ENCODE measurements at regions not wholly inside any gene's neighbourhood (a gene's known extent, or its start where the extent isn't known, plus 50 kb on each side); places are given as distances from the start of the nearest gene placed in this dataset.

DNA sequence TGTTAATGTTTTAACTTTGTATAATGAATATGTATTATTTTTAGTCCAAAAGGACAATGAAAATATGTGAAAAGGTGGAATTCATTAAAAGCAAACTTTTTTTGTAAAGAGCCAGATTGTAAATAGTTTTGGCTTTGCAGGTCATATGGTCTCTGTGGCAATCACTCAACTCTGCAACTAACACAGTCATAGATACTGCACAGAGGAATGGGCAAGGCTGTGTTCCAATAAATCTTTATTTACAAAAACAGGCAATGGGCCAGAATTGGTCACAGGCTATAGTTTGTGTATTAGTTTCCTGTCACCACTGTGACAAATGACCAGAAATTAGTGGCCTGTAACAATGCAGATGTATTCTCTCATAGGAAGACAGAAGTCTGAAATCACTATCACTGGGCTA lies 125.4 kb upstream of the PTCH1 start (continued):
- TF ChIP-seq, protein P1, sequence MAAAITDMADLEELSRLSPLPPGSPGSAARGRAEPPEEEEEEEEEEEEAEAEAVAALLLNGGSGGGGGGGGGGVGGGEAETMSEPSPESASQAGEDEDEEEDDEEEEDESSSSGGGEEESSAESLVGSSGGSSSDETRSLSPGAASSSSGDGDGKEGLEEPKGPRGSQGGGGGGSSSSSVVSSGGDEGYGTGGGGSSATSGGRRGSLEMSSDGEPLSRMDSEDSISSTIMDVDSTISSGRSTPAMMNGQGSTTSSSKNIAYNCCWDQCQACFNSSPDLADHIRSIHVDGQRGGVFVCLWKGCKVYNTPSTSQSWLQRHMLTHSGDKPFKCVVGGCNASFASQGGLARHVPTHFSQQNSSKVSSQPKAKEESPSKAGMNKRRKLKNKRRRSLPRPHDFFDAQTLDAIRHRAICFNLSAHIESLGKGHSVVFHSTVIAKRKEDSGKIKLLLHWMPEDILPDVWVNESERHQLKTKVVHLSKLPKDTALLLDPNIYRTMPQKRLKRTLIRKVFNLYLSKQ (tag by site-specific recombination; IDR thresholded peaks at IDR 0.05; ENCODE audit: borderline replicate concordance), result no peak

DNA sequence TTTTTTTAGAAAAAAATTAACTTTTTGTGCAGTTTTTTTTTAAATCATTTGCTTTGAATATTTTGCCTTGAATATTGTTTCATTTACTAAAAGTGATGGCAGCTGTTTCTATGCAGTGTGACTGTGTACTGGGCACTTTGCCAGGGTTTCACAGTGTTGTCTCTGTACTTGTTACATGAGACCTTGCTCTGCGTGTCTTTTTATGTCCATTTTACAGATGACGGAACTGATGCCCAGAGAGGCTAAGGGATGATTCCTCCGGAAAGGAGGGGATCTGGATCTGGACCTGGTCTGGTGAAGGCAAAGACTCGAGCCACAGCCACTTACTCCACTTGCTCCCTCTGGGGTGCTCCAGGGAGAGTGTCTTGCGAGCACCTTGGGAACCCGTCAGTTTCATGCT lies 124.8 kb upstream of the PTCH1 start:
- Histone ChIP-seq H3K4me1 (ENCODE audit: control insufficient read depth, insufficient read depth, low read length) (no peaks in the 10 kb centered on the region), H3K9me3 (ENCODE audit: control insufficient read depth, insufficient read depth, low read depth, low read length) (no peaks in the 10 kb centered on the region), H3K4me3 (ENCODE audit: low read depth, low read length) (no peak overlapping the region), H3K36me3 (ENCODE audit: control insufficient read depth in 2 of 2, insufficient read depth in 1 of 2, low read length in 2 of 2) (no peaks in the 10 kb centered on the region), H3K27ac (ENCODE audit: extremely low read depth, low read depth, low read length) (no peak overlapping the region)
- ChIA-PET CTCF (no interaction called here), POLR2A (no interaction called here)
- peak; percentile 82 for TF ChIP-seq ZSCAN30 (tag by site-specific recombination; IDR thresholded peaks at IDR 0.05)
- TF ChIP-seq ZNF23 (tag by site-specific recombination; IDR thresholded peaks at IDR 0.05; ENCODE audit: borderline replicate concordance), result no peak

DNA sequence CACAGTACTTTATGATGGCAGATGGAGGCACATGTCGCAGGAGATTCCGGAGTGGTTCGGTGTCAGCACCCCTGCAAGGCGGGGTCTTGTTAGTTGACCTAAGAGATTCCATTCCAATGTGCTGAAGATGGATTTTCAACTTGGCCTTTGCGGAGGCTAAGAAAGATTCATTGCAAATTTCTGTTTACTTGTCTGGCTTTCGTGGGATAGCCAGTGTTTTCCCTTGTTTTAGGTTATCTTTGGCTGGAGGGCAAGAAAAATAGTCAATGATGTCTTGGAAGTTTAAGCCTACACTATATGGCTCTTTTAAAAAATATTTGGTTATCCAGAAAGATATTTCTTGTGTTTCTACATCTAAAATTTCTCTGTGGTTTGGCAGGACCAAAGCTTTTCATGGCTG lies 123.6 kb upstream of the PTCH1 start:
- Histone ChIP-seq H3K4me1 (ENCODE audit: control insufficient read depth, insufficient read depth, low read length) (no peaks in the 10 kb centered on the region), H3K4me3 (ENCODE audit: low read depth, low read length) (no peak overlapping the region), H3K9me3 (ENCODE audit: control insufficient read depth, insufficient read depth, low read depth, low read length) (no peaks in the 10 kb centered on the region), H3K36me3 (ENCODE audit: control insufficient read depth in 2 of 2, insufficient read depth in 1 of 2, low read length in 2 of 2) (no peaks in the 10 kb centered on the region), H3K27ac (ENCODE audit: extremely low read depth, low read depth, low read length) (no peak overlapping the region)
- no peak for TF ChIP-seq ZBTB17 (tag by site-specific recombination; IDR thresholded peaks at IDR 0.05)
- TF ChIP-seq ZNF792 (tag by site-specific recombination; IDR thresholded peaks at IDR 0.05), result no peak
- no peak for TF ChIP-seq ZNF354C (tag by site-specific recombination; IDR thresholded peaks at IDR 0.05; ENCODE audit: borderline replicate concordance, low read depth)
- TF ChIP-seq ZNF785 (tag by site-specific recombination; IDR thresholded peaks at IDR 0.05), result no peak
- TF ChIP-seq, protein P2, sequence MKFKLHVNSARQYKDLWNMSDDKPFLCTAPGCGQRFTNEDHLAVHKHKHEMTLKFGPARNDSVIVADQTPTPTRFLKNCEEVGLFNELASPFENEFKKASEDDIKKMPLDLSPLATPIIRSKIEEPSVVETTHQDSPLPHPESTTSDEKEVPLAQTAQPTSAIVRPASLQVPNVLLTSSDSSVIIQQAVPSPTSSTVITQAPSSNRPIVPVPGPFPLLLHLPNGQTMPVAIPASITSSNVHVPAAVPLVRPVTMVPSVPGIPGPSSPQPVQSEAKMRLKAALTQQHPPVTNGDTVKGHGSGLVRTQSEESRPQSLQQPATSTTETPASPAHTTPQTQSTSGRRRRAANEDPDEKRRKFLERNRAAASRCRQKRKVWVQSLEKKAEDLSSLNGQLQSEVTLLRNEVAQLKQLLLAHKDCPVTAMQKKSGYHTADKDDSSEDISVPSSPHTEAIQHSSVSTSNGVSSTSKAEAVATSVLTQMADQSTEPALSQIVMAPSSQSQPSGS (tag by site-specific recombination; IDR thresholded peaks at IDR 0.05; ENCODE audit: low read depth), result no peak
- no peak for TF ChIP-seq KLF9 (tag by site-specific recombination; IDR thresholded peaks at IDR 0.05; ENCODE audit: low read depth)
- TF ChIP-seq ZNF670 (tag by site-specific recombination; IDR thresholded peaks at IDR 0.05; ENCODE audit: low read depth), result no peak
- TF ChIP-seq ZNF132 (tag by site-specific recombination; IDR thresholded peaks at IDR 0.05; ENCODE audit: borderline replicate concordance), result no peak
- TF ChIP-seq EGR2 (tag by site-specific recombination; IDR thresholded peaks at IDR 0.05; ENCODE audit: low read depth), result no peak
- no peak for TF ChIP-seq ZEB2 (tag by site-specific recombination; IDR thresholded peaks at IDR 0.05)
- no peak for TF ChIP-seq ZNF514 (tag by site-specific recombination; IDR thresholded peaks at IDR 0.05)
- POLR2A ChIA-PET, result no interaction called here
- CTCF ChIA-PET, result interaction anchor here (0.6 kb wide), 3 partner anchors 12 to 90 kb away, joined by 3 read pairs; no protein-coding TSS in a partner anchor

DNA sequence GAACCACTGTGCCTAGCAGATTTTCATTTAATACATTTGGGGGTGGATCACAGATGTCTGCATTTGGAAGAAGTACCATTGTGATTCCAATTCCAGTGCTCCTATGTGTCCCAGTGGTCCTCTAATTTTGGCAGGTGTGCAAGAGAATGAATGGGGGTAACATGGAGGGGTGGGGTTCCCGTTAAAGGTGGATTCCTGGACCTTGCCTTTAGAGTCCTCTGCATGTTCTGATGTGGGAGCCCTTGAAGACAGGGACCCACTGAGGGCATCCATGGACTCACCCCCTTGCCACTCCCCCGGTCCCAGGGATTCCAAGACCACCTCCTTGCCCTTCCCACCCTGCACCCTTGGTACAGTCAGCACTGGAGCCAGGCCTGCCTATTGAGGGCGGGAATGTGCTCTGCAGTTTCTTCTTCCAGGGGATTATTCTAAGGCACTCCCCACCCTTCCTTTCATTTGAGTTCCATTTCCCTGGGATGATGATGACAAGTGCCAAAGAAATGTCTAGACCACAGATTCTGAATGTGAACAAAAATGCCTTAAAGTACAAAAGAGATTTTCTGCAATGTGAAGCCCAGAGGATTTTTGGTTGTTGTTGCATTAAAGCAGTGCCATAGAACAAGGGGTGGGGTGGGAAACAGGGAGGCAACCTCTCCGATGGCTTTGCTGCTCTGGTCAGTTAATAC lies 119.4 kb upstream of the PTCH1 start:
- TF ChIP-seq ZNF169 (tag by site-specific recombination; IDR thresholded peaks at IDR 0.05) (no peak), WT1 (tag by site-specific recombination; IDR thresholded peaks at IDR 0.05) (no peak), ZNF529 (tag by site-specific recombination; IDR thresholded peaks at IDR 0.05; ENCODE audit: insufficient replicate concordance) (no peak), ZNF560 (tag by site-specific recombination; IDR thresholded peaks at IDR 0.05; ENCODE audit: borderline replicate concordance) (no peak), ZNF555 (tag by site-specific recombination; conservative IDR thresholded peaks at IDR 0.05) (no peak), SP3 (tag by site-specific recombination; IDR thresholded peaks at IDR 0.05) (no peak), ZNF10 (tag by site-specific recombination; IDR thresholded peaks at IDR 0.05) (no peak), ZNF830 (tag by site-specific recombination; IDR thresholded peaks at IDR 0.05; ENCODE audit: low read depth) (no peak), ZNF223 (tag by site-specific recombination; IDR thresholded peaks at IDR 0.05) (no peak), ZNF670 (tag by site-specific recombination; IDR thresholded peaks at IDR 0.05; ENCODE audit: low read depth) (no peak), ZNF324 (tag by site-specific recombination; IDR thresholded peaks at IDR 0.05) (no peak), GLI4 (tag by site-specific recombination; IDR thresholded peaks at IDR 0.05) (no peak), ZNF76 (tag by site-specific recombination; IDR thresholded peaks at IDR 0.05; ENCODE audit: borderline replicate concordance, low read depth) (no peak), OVOL3 (tag by site-specific recombination; IDR thresholded peaks at IDR 0.05) (no peak), ZNF335 (tag by site-specific recombination; conservative IDR thresholded peaks at IDR 0.05) (no peak), ZNF248 (tag by site-specific recombination; IDR thresholded peaks at IDR 0.05) (no peak)
- H3K9me3 ChIP-seq (ENCODE audit: control insufficient read depth, insufficient read depth, low read depth, low read length), result no peaks in the 10 kb centered on the region
- no peaks in the 10 kb centered on the region for H3K36me3 ChIP-seq (ENCODE audit: control insufficient read depth in 2 of 2, insufficient read depth in 1 of 2, low read length in 2 of 2)
- H3K4me3 ChIP-seq (ENCODE audit: low read depth, low read length), result no peak overlapping the region
- no peak overlapping the region for H3K27ac ChIP-seq (ENCODE audit: extremely low read depth, low read depth, low read length)
- POLR2A ChIA-PET, result no interaction called here
- CTCF ChIA-PET, result no interaction called here
- H3K4me1 ChIP-seq (ENCODE audit: control insufficient read depth, insufficient read depth, low read length), result no peaks in the 10 kb centered on the region
